Type B pancreatic cell (in vitro differentiated cells): ENCODE measurements at regions not wholly inside any gene's neighbourhood (a gene's known extent, or its start where the extent isn't known, plus 50 kb on each side); places are given as distances from the start of the nearest gene placed in this dataset.
A peak's percentile ranks its signal among the peaks of the same experiment; 100 is the strongest.

Experiments
- DNase-seq: peaks from one replicate; pipeline ENCODE4 v3.0.0; 2021; ENCODE audit warnings: mixed read lengths; ENCODE audit not compliant: unreplicated experiment; ENCODE audit errors: extremely low spot score
- H3K27ac Mint-ChIP-seq: 2 replicates; pipeline ENCODE4 v1.8.0; 2021; ENCODE audit warnings: mild to moderate bottlenecking, mixed read lengths
- H3K27me3 Mint-ChIP-seq: 2 replicates; pipeline ENCODE4 v1.8.0; 2021; ENCODE audit warnings: mixed read lengths
- H3K36me3 Mint-ChIP-seq: 2 replicates; pipeline ENCODE4 v1.8.0; 2021; ENCODE audit warnings: mixed read lengths
- H3K4me1 Mint-ChIP-seq: one replicate; pipeline ENCODE4 v1.8.0; 2021; ENCODE audit warnings: mixed read lengths; ENCODE audit not compliant: unreplicated experiment
- H3K4me3 Mint-ChIP-seq: 2 replicates; pipeline ENCODE4 v1.8.0; 2021; ENCODE audit warnings: mild to moderate bottlenecking, mixed read lengths
- H3K9me3 Mint-ChIP-seq: 2 replicates; pipeline ENCODE4 v1.8.0; 2021; ENCODE audit warnings: mixed read lengths
- TF ChIP-seq, protein P1 (sequence below): fragments of 200-600 bp; sonication (generic); conservative IDR thresholded peaks from 2 replicates; pipeline ENCODE4 v1.5.0; 2021; ENCODE audit warnings: antibody characterized with exemption, mild to moderate bottlenecking

DNA sequence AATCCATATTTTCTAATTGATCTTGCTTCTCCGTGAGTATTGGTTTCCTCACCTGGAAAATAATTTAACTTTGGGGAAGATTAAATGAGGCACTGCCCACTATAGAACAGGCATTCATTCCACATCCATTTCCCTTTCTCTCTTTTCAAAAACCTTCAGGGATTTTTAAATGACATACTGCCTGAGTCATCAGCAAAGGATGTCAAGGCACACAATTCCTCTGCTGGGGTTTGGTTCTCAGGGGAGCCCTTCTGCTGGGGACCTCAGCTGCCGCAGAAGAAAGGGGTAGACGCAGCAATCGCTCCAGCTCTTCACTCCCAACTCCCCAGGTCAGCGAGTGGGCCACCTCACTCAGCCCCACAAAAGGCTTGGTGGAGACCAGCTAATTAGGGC, 90.7 kb upstream of the BACH2 start:
- Mint-ChIP-seq H3K36me3 (no peaks in the 10 kb centered on the region), H3K4me3 (no peak overlapping the region), H3K4me1 (peaks cover 26% of the 10 kb centered on the region), H3K9me3 (no peaks in the 10 kb centered on the region), H3K27me3 (peaks cover 3% of the 10 kb centered on the region), H3K27ac (no peak overlapping the region)
- DNase-seq, result no peak
- TF ChIP-seq, protein P1, sequence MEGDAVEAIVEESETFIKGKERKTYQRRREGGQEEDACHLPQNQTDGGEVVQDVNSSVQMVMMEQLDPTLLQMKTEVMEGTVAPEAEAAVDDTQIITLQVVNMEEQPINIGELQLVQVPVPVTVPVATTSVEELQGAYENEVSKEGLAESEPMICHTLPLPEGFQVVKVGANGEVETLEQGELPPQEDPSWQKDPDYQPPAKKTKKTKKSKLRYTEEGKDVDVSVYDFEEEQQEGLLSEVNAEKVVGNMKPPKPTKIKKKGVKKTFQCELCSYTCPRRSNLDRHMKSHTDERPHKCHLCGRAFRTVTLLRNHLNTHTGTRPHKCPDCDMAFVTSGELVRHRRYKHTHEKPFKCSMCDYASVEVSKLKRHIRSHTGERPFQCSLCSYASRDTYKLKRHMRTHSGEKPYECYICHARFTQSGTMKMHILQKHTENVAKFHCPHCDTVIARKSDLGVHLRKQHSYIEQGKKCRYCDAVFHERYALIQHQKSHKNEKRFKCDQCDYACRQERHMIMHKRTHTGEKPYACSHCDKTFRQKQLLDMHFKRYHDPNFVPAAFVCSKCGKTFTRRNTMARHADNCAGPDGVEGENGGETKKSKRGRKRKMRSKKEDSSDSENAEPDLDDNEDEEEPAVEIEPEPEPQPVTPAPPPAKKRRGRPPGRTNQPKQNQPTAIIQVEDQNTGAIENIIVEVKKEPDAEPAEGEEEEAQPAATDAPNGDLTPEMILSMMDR, result no peak

DNA sequence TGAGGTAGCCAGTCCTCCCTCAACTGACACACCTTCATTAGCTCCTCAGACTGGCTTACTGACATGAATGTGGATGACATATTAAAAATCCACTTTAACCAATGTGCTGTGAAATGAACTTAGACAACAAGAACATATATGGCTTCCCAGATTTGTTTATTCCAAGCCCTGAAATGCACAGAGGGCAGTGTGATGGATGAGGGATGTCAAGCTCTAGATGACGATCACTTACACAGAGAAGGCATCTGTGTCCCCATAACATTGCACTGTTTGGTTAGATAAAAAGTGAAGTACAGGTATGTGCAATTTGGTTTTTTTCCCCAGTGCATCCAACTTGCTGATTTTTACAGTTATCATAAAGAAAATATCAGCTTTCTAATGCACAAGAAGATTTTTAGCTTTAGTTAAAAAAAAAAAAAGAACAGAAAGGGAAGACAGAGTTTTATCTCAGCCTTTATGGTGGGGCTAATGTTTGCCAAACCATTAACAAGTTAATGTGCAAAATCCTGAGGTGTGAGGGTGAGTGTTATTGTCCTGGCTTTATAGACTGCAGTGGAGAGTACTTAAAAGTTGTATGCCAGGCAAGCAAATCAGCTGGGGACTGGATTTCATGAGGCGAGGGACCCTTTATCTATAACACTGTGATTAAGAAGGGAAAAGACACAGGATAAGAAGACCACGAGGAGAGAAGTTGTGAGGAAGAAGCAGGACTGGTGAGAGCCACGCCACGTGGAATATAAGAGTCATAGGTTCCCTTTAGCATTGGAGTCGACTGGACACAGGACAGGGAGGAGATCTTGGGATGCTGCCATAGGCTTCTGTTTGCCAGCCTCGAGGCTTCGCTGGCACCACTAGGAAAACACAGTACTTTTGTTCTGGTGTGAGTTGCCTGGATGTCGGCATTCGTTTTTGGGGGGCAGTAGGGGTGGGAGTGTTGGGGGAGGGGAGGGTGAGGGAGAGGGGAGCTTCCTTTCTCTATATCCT, 90.0 kb upstream of the BACH2 start:
- no peak for DNase-seq
- TF ChIP-seq, protein P1, result no peak
- Mint-ChIP-seq H3K27ac (peak overlapping the region; percentile 42), H3K36me3 (no peaks in the 10 kb centered on the region), H3K4me3 (no peak overlapping the region), H3K4me1 (peaks cover 26% of the 10 kb centered on the region), H3K9me3 (no peaks in the 10 kb centered on the region), H3K27me3 (peaks cover 7% of the 10 kb centered on the region)

DNA sequence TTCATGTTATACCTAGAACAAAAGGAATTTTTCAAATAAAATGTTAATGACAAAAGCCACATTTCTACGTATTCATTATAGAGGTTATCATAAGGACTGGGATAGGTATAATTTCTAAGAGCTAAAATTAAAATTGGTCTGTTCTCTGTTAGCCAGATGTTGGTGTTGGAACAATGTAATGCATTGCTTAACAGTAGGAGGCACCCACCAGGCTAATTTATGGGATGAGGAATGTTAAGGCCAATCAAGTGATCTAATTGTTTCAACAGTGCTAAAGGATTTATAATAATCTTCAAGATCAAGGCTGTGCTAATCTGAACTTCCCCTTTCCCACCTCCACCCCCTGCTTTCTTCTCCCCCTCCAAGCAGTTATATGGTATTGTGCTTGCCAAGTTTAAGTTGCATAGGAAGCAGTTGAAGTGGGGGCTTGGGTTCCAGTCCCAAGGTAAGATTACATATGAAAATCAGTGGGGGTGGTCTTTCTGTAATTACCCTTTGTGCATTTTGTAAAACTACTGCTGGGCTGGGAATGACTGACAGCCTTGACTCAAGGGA, 89.2 kb upstream of the BACH2 start:
- Mint-ChIP-seq H3K4me1 (peaks cover 26% of the 10 kb centered on the region), H3K27ac (no peak overlapping the region)

DNA sequence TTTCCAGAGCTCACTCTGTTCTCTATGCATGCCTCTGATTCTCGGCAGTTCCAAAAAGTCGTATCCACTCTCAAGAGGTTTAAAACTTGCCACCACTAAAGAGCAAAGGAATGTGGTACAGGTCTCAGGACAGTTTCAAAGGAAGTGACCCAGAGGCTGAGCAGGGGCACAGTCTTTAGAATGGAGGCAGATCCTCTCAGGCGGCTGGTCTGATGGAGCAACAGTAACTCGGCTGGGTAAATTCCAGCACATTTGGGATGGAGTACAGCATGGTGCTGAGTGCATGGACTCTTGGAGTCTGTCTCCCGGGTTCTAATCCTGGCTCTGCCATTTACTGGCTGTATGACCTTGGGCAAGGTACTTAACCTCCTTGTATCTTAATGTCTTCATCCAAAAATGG, 88.1 kb upstream of the BACH2 start:
- TF ChIP-seq, protein P1, result no peak
- no peaks in the 10 kb centered on the region for H3K9me3 Mint-ChIP-seq
- H3K36me3 Mint-ChIP-seq, result no peaks in the 10 kb centered on the region
- no peak for DNase-seq
- H3K27ac Mint-ChIP-seq, result no peak overlapping the region
- peaks cover 8% of the 10 kb centered on the region for H3K27me3 Mint-ChIP-seq
- H3K4me3 Mint-ChIP-seq, result no peak overlapping the region
- peaks cover 25% of the 10 kb centered on the region for H3K4me1 Mint-ChIP-seq

More for the DNA sequence above, 89.2 kb upstream of the BACH2 start:
- DNase-seq, result no peak
- Mint-ChIP-seq H3K9me3 (no peaks in the 10 kb centered on the region), H3K27me3 (peaks cover 8% of the 10 kb centered on the region), H3K36me3 (no peaks in the 10 kb centered on the region), H3K4me3 (no peak overlapping the region)
- TF ChIP-seq, protein P1, result no peak

DNA sequence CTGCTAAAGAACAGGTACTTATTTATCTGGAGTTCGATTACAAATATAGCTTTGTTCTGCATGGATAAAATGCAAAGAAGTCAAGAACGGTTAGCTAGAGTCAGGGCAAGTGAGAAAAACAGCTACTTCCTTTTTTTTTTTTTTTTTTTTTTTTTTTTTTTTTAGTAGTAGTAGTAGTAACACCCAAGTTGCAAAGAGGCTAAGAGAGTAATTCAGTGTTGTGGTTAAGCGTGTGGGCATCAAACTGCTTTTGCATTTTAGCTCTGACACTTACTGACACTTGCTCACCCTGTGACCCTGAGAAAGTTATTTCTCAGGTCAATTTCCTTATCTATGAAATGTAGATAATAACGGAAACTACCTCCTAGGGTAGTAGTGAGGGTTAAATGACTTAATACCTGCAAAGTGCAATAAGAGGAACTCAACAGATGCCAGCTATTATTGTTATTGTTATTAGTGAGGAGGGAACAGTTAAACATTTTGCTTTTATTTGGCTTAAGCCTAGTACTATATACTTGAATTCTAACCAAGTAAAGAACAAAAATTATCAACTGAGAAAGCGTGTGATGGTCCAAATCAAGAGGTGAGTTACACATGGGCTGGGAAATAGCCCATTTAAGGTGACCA, 86.7 kb upstream of the BACH2 start:
- Mint-ChIP-seq H3K27ac (no peak overlapping the region), H3K27me3 (peaks cover 8% of the 10 kb centered on the region), H3K4me3 (no peak overlapping the region), H3K4me1 (peaks cover 15% of the 10 kb centered on the region), H3K36me3 (no peaks in the 10 kb centered on the region), H3K9me3 (no peaks in the 10 kb centered on the region)
- TF ChIP-seq, protein P1, result no peak
- DNase-seq, result no peak
